CD14-positive monocyte (primary cell): ENCODE measurements at regions not wholly inside any gene's neighbourhood (a gene's known extent, or its start where the extent isn't known, plus 50 kb on each side); places are given as distances from the start of the nearest gene placed in this dataset.

Source experiments
- DNase-seq, 3 donors: peaks; one replicate each; pipeline ENCODE4 v3.0.0-alpha.2; 2011 to 2022
- H2AFZ ChIP-seq: 2 replicates; pipeline ENCODE4 v1.6.0; 2012; ENCODE audit warnings: mild to moderate bottlenecking, low read depth, low read length, inconsistent platforms; ENCODE audit not compliant: insufficient read depth, poor library complexity, severe bottlenecking
- H3K27ac ChIP-seq, 2 donors: 1 replicate in 1 of 2; 2 replicates in 1 of 2; pipeline ENCODE4 v1.5.1; 2012 to 2013; ENCODE audit warnings: low read length in 2 of 2, control low read depth in 1 of 2, inconsistent platforms in 1 of 2, low read depth in 1 of 2, mild to moderate bottlenecking in 1 of 2
- H3K27me3 ChIP-seq, 2 donors: one replicate each; pipeline versions ENCODE4 v1.6.0 to v1.6.1; 2011 to 2013; ENCODE audit warnings: low read length in 2 of 2; ENCODE audit not compliant: control insufficient read depth in 2 of 2, insufficient read depth in 2 of 2
- H3K36me3 ChIP-seq, 2 donors: replicated peaks in 1 of 2; 1 replicate in 1 of 2; 2 replicates in 1 of 2; pipeline versions ENCODE4 v1.5.1 to v1.6.1; 2012 to 2013; ENCODE audit warnings: low read length in 2 of 2, control low read depth in 1 of 2, inconsistent platforms in 1 of 2, mild to moderate bottlenecking in 1 of 2; ENCODE audit not compliant: insufficient read depth in 2 of 2, control insufficient read depth in 1 of 2
- H3K4me1 ChIP-seq, 2 donors: 1 replicate in 1 of 2; 2 replicates in 1 of 2; pipeline versions ENCODE4 v1.5.1 to v1.6.1; 2012 to 2013; ENCODE audit warnings: low read length in 2 of 2, control low read depth in 1 of 2, inconsistent platforms in 1 of 2, mild to moderate bottlenecking in 1 of 2, moderate library complexity in 1 of 2; ENCODE audit not compliant: insufficient read depth in 2 of 2, control insufficient read depth in 1 of 2
- H3K4me2 ChIP-seq: replicated peaks from 2 replicates; pipeline ENCODE3; 2012; ENCODE audit warnings: low read length, moderate library complexity, mild to moderate bottlenecking; ENCODE audit not compliant: poor library complexity, severe bottlenecking; ENCODE audit errors: extremely low read depth
- H3K4me3 ChIP-seq, 3 experiments: fragments of 200-600 bp in 1 of 3; sonication (generic) in 1 of 3; replicated peaks in 1 of 3; 1 replicate in 2 of 3; 2 replicates in 1 of 3; pipeline ENCODE4 v1.5.1; 2011 to 2013; ENCODE audit warnings: low read length in 3 of 3, mild to moderate bottlenecking in 3 of 3, control low read depth in 2 of 3, low read depth in 2 of 3, inconsistent platforms in 1 of 3, moderate library complexity in 1 of 3
- H3K79me2 ChIP-seq: 2 replicates; pipeline ENCODE4 v1.6.0; 2012; ENCODE audit warnings: mild to moderate bottlenecking, control low read depth, inconsistent platforms, low read length, moderate library complexity; ENCODE audit not compliant: insufficient read depth
- H3K9ac ChIP-seq: 2 replicates; pipeline ENCODE4 v1.6.0; 2017; ENCODE audit warnings: low read length, mild to moderate bottlenecking; ENCODE audit not compliant: insufficient read depth, poor library complexity, severe bottlenecking
- H3K9me3 ChIP-seq, 2 donors: replicated peaks in 1 of 2; 1 replicate in 1 of 2; 2 replicates in 1 of 2; pipeline versions ENCODE4 v1.5.1 to v1.6.1; 2012 to 2013; ENCODE audit warnings: low read length in 2 of 2, control low read depth in 1 of 2; ENCODE audit not compliant: control insufficient read depth in 1 of 2, insufficient read depth in 1 of 2
- H4K20me1 ChIP-seq: 2 replicates; pipeline ENCODE4 v1.6.0; 2012; ENCODE audit warnings: mild to moderate bottlenecking, low read length, control low read depth, moderate library complexity; ENCODE audit not compliant: insufficient read depth
- H3K27ac Mint-ChIP-seq, 7 donors: one replicate each; pipeline ENCODE4 v1.8.0; 2020; ENCODE audit warnings: mild to moderate bottlenecking in 7 of 7, mixed read lengths in 7 of 7, moderate library complexity in 6 of 7, inconsistent platforms in 2 of 7
- H3K27me3 Mint-ChIP-seq, 3 donors: one replicate each; pipeline ENCODE4 v1.8.0; 2021 to 2022; ENCODE audit warnings: low read depth in 3 of 3, mild to moderate bottlenecking in 3 of 3, mixed read lengths in 3 of 3, moderate library complexity in 3 of 3, inconsistent platforms in 1 of 3
- H3K36me3 Mint-ChIP-seq, 2 donors: one replicate each; pipeline ENCODE4 v1.8.0; 2020; ENCODE audit warnings: mixed read lengths in 2 of 2, inconsistent platforms in 1 of 2, mild to moderate bottlenecking in 1 of 2
- H3K4me1 Mint-ChIP-seq: one replicate; pipeline ENCODE4 v1.8.0; 2020; ENCODE audit warnings: mild to moderate bottlenecking, mixed read lengths
- H3K4me3 Mint-ChIP-seq, 2 donors: one replicate each; pipeline ENCODE4 v1.8.0; 2020; ENCODE audit warnings: mild to moderate bottlenecking in 2 of 2, mixed read lengths in 2 of 2, moderate library complexity in 1 of 2
- H3K9me3 Mint-ChIP-seq, 7 donors: one replicate each; pipeline ENCODE4 v1.8.0; 2020 to 2022; ENCODE audit warnings: mixed read lengths in 7 of 7, mild to moderate bottlenecking in 6 of 7, moderate library complexity in 6 of 7, inconsistent platforms in 2 of 7
- CTCF ChIP-seq: fragments of 200-600 bp; IDR thresholded peaks from one replicate; pipeline ENCODE4 v1.8.0; 2022; ENCODE audit warnings: antibody characterized with exemption, mild to moderate bottlenecking
- WGBS: methylation state at CpG from one replicate; pipeline ENCODE4 v1.1.5; 2013; ENCODE audit warnings: missing lambda C conversion rate; ENCODE audit not compliant: insufficient coverage; 5-methylcytosine and 5-hydroxymethylcytosine counted together
- intact Hi-C, 2 donors: fragments of 100-400 bp; cut with micrococcal nuclease; formaldehyde crosslinking; loops; one replicate each; pipeline versions ENCODE4 v1.15.0 to v1.15.1; 2023

DNA sequence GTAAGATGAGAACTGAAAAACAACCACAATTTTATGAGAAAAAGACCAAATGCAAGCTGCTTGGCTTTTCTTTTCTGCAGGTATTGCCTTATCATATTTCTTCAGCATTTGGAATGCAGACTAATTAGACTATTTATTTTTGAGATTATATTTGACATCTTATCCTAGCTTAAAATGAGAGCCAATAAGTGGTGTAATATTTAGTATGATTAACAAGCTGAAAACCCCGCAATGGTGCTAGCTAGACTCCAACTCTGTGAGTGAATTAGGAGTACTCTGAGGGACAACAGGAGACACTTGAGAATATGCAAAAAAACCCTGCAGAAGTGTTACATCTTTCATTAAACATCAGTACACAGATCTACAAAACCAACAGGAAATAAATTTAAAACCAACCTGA is 180.3 kb upstream of the MEOX2 start:
- no peaks in the 10 kb centered on the region for H4K20me1 ChIP-seq
- no peaks in the 10 kb centered on the region for H3K36me3 ChIP-seq
- H3K36me3 Mint-ChIP-seq = no peaks in the 10 kb centered on the region
- no peaks in the 10 kb centered on the region for H3K27me3 Mint-ChIP-seq
- H3K4me1 ChIP-seq = no peaks in the 10 kb centered on the region
- peaks cover 0 to 3% (median 2%) of the 10 kb centered on the region in 7 donors for H3K9me3 Mint-ChIP-seq
- H3K9me3 ChIP-seq = no peaks in the 10 kb centered on the region
- H3K27ac ChIP-seq = no peak overlapping the region
- H2AFZ ChIP-seq = no peak overlapping the region
- H3K4me3 ChIP-seq = no peak overlapping the region
- H3K4me2 ChIP-seq = no peak overlapping the region
- TF ChIP-seq CTCF = no peak
- no peak overlapping the region for H3K9ac ChIP-seq
- no CpG with 5 or more reads among the region's 1 CpG for WGBS
- no peak for DNase-seq
- no peaks in the 10 kb centered on the region for H3K4me1 Mint-ChIP-seq
- no peak overlapping the region for H3K27ac Mint-ChIP-seq
- no peaks in the 10 kb centered on the region for H3K27me3 ChIP-seq
- intact Hi-C loops = no loop called here
- H3K4me3 Mint-ChIP-seq = no peak overlapping the region
- no peaks in the 10 kb centered on the region for H3K79me2 ChIP-seq

- Mint-ChIP-seq H3K27ac (no peak overlapping the region), H3K9me3 (peaks cover 0 to 3% (median 1%) of the 10 kb centered on the region in 7 donors), H3K36me3 (no peaks in the 10 kb centered on the region), H3K27me3 (no peaks in the 10 kb centered on the region), H3K4me3 (no peak overlapping the region), H3K4me1 (no peaks in the 10 kb centered on the region)
- WGBS = no CpG with 5 or more reads among the region's 2 CpGs
- Histone ChIP-seq H3K4me1 (no peaks in the 10 kb centered on the region), H3K27ac (no peak overlapping the region), H2AFZ (no peak overlapping the region), H3K9ac (no peak overlapping the region), H3K9me3 (no peaks in the 10 kb centered on the region), H3K27me3 (no peaks in the 10 kb centered on the region), H3K36me3 (no peaks in the 10 kb centered on the region), H3K79me2 (no peaks in the 10 kb centered on the region), H4K20me1 (no peaks in the 10 kb centered on the region), H3K4me3 (no peak overlapping the region), H3K4me2 (no peak overlapping the region)
- no peak for TF ChIP-seq CTCF
- DNase-seq = no peak
- intact Hi-C loops = no loop called here
Measured at GRCh38 chr7:15864626-15864991, 178.1 kb upstream of the MEOX2 start.
